HUES6 (cell line): ENCODE measurements at regions not wholly inside any gene's neighbourhood (a gene's known extent, or its start where the extent isn't known, plus 50 kb on each side); places are given as distances from the start of the nearest gene placed in this dataset.

Experiments
- H3K27ac ChIP-seq: 2 replicates; pipeline ENCODE4 v1.7.0; 2013; ENCODE audit warnings: low read depth, mild to moderate bottlenecking, low read length, inconsistent platforms
- H3K27me3 ChIP-seq: 2 replicates; pipeline ENCODE4 v1.6.1; 2013; ENCODE audit warnings: low read length; ENCODE audit not compliant: control insufficient read depth, insufficient read depth
- H3K36me3 ChIP-seq: 2 replicates; pipeline ENCODE4 v1.6.1; 2013; ENCODE audit warnings: low read length; ENCODE audit not compliant: control insufficient read depth, insufficient read depth
- H3K4me1 ChIP-seq: 2 replicates; pipeline ENCODE4 v1.6.1; 2013; ENCODE audit warnings: low read length; ENCODE audit not compliant: control insufficient read depth, insufficient read depth
- H3K4me3 ChIP-seq: 2 replicates; pipeline ENCODE4 v1.5.1; 2013; ENCODE audit warnings: low read depth, low read length
- H3K9ac ChIP-seq: one replicate; pipeline ENCODE4 v1.6.1; 2013; ENCODE audit warnings: mild to moderate bottlenecking, low read length
- H3K9me3 ChIP-seq: 2 replicates; pipeline ENCODE4 v1.6.1; 2013; ENCODE audit warnings: low read depth, low read length; ENCODE audit not compliant: control insufficient read depth, insufficient read depth

DNA sequence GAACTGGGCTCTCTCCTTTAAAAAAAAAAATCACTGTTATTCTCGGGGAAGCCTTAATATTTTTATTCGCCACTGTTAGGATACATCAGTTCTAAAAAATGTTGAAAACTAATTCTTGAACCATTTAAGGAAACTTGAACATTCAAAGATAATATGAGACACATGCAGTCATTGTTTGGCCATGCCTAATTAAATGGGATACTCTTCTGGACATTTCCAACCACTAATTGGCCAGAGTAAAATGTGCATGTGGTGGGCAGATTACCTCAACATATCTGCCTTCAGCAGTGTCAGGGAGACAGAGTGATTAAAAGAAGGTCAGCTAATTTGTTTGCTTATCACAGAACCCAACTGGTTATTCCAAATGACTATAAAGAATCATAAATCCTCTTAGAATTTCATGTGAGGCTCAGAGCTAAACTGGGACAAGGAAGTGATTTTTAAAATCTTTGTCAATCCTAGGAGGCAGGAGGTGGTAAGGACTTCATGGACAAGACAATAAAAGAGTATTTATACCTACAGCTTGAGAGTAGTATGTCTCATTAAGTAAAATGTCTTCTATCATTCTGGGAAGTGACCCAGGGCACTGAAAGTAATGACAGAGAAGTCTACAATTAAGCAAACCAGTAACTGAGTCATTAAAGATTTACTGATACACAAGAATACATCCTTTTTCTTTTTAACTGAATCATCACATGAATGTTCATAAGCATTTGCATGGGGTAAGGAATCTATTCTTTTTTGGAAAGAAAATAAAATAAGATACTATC lies 242.9 kb upstream of the TRPM3 start:
- H3K9ac ChIP-seq, result no peak overlapping the region
- peaks cover 31% of the 10 kb centered on the region for H3K4me1 ChIP-seq
- no peaks in the 10 kb centered on the region for H3K27me3 ChIP-seq
- no peaks in the 10 kb centered on the region for H3K9me3 ChIP-seq
- no peaks in the 10 kb centered on the region for H3K36me3 ChIP-seq
- H3K27ac ChIP-seq, result peak overlapping the region; percentile 41; the same call in 1 of the 2 replicates
- no peak overlapping the region for H3K4me3 ChIP-seq

DNA sequence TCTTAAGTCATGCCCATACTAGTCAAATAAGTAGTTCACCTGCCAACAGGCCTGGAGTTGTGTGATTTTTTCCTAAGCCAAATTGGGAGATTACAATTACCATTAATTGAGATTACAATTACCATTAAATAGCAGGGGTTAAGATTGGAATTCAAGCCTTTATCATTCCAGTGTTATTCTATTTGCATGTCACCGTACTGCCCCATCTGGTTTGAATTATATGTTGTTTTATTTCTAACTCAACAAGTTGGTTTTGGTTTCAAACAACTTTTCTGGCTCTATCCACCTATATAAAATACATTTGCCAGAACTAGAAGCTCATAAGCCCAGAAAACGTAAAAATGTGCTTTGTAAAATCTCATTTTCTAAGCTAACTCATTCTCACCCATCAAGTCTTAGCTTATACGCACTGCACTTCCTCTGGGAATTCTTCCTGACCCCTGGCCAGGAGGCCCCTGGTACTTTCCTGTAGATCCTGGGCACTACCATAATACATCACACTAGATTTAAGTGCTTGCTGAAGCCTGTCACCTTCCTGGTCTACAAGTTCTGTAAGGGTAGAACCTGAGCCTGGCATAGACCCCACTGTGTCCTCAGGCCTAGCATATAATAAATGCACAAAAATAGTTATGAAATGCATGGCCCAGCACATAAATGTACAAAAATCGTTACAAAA lies 242.0 kb upstream of the TRPM3 start:
- H3K36me3 ChIP-seq, result no peaks in the 10 kb centered on the region
- no peak overlapping the region for H3K4me3 ChIP-seq
- no peaks in the 10 kb centered on the region for H3K9me3 ChIP-seq
- H3K9ac ChIP-seq, result no peak overlapping the region
- H3K4me1 ChIP-seq, result peaks cover 31% of the 10 kb centered on the region
- H3K27me3 ChIP-seq, result no peaks in the 10 kb centered on the region
- peak overlapping the region; percentile 41 for H3K27ac ChIP-seq

DNA sequence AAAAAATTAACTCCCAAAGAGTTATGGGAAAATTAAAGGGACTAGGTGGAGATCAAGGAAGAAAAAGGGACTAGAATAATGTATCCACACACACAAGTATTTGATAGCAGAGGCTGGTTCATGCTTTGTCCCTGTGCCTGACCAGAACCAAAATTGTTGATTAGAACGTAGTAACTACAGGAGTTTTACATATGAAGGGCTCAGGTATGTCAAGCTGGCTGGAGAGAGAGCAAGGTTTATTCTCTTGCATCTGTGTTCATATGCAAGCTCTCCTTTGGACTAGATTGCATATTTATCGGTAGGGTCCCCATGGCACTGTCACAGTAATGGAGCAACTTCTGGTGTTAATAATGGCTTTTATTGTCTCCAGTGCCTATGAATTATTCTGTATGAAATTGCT lies 239.9 kb upstream of the TRPM3 start:
- H3K9ac ChIP-seq, result no peak overlapping the region
- peak overlapping the region; percentile 71; the same call in 1 of the 2 replicates for H3K27ac ChIP-seq
- no peak overlapping the region for H3K4me3 ChIP-seq
- no peaks in the 10 kb centered on the region for H3K36me3 ChIP-seq
- H3K4me1 ChIP-seq, result peaks cover 31% of the 10 kb centered on the region
- no peaks in the 10 kb centered on the region for H3K27me3 ChIP-seq
- H3K9me3 ChIP-seq, result no peaks in the 10 kb centered on the region

DNA sequence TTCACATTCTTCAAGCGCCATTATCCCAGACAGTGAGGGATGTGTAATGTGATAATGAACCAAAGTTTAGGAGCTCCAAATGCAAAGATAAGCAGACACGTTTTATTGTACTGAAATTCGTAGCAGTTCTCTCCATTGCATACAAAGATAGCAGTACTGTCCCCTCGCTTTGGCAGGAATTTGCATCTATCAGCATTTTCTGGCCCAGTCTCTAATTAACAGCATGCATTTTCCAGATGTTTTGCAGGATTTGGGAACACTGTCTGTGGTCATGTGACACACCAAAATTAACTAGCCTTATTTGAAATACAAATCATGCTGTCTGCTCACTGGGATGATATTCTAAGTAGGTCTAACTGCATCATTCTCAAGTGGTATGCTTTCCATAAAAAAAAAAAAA lies 235.9 kb upstream of the TRPM3 start:
- no peak overlapping the region for H3K4me3 ChIP-seq
- H3K4me1 ChIP-seq, result peaks cover 14% of the 10 kb centered on the region
- no peak overlapping the region for H3K27ac ChIP-seq
- no peaks in the 10 kb centered on the region for H3K27me3 ChIP-seq
- no peaks in the 10 kb centered on the region for H3K9me3 ChIP-seq
- H3K36me3 ChIP-seq, result no peaks in the 10 kb centered on the region
- H3K9ac ChIP-seq, result no peak overlapping the region

DNA sequence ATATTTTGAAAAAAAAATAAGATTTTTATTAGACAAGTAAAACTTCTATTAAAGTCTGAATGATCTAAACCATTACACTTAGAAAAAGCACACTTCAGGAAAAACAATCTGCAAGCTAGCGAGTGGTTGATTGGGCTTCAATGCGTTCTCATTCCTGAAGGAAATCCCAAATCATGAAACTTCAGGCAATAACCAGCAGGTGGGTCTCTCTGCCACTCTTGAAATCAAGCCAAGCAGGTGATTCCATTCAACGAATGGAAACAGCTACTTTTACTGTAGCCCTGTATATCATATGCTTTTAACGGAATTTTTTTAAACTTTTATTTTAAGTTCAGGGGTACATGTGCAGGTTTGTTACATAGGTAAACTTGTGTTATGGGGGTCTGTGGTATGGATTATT lies 234.5 kb upstream of the TRPM3 start:
- H3K36me3 ChIP-seq, result no peaks in the 10 kb centered on the region
- H3K27ac ChIP-seq, result no peak overlapping the region
- H3K4me3 ChIP-seq, result no peak overlapping the region
- H3K4me1 ChIP-seq, result 0 out of 2 replicates have a peak, but pooled peaks cover 2% of the 10 kb centered on the region
- no peaks in the 10 kb centered on the region for H3K9me3 ChIP-seq
- H3K9ac ChIP-seq, result no peak overlapping the region
- no peaks in the 10 kb centered on the region for H3K27me3 ChIP-seq

DNA sequence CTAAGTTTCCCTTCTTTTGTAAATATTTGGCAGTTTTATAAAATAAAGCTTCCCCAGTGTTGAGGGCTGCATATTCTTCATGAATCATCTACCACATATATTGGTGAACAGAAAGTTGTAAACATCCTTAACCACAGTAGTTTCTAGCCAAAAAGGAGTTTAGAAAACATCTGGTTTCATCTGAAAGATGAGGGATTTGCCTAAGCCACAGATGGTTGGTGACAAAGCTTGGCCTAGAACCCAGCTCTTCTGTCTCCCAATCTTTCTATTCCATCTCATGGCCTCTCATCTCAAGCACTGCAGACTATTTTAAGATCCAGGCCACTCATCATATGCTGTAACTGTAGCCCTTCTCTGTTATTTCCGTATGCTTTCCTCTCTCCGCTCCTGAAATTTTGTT lies 232.3 kb upstream of the TRPM3 start:
- Histone ChIP-seq H3K27me3 (no peaks in the 10 kb centered on the region), H3K36me3 (no peaks in the 10 kb centered on the region), H3K9me3 (no peaks in the 10 kb centered on the region), H3K4me1 (0 out of 2 replicates have a peak, but pooled peaks cover 2% of the 10 kb centered on the region), H3K27ac (no peak overlapping the region), H3K9ac (no peak overlapping the region), H3K4me3 (no peak overlapping the region)

DNA sequence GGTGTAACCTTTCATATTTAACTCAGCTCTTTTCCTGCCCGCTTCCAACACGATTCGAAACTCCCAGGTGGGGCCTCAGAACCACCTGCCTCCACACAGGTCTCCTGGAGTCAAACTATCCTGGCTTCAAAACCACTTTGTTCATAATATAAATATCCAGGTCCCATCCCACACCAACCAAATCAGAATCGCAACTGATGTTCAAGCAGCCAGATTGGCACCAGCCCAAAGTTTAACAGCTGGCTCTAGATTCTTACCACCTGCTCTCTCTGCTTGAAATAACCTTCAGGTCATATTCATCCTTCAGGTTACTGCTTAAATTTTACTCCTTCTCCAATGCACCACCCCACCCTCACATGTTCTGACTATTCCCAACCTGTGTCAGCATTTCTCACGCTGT lies 231.4 kb upstream of the TRPM3 start:
- no peak overlapping the region for H3K4me3 ChIP-seq

DNA sequence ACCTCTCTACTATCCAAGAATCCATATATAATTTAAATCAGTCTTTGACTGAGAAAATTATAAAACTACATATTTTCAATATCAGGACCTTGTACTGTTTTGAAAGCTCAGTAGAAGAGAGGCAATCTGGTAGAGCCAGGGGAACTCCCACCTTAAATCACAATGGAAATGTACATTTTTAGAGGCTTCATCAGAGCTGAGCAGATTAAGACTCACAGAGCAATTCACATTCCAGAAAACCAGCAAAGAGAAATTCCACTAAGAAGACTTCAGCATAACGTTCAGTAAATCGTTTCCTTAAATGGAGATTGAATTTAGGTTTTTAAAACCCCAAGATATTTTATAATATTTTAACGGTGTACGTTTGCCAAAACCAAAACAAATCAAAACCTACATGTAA lies 227.8 kb upstream of the TRPM3 start:
- Histone ChIP-seq H3K9me3 (no peaks in the 10 kb centered on the region), H3K27ac (no peak overlapping the region), H3K4me3 (no peak overlapping the region), H3K9ac (no peak overlapping the region), H3K36me3 (no peaks in the 10 kb centered on the region), H3K27me3 (no peaks in the 10 kb centered on the region), H3K4me1 (no peaks in the 10 kb centered on the region)

More for the DNA sequence above, 231.4 kb upstream of the TRPM3 start:
- Histone ChIP-seq H3K27ac (no peak overlapping the region), H3K27me3 (no peaks in the 10 kb centered on the region), H3K36me3 (no peaks in the 10 kb centered on the region), H3K4me1 (0 out of 2 replicates have a peak, but pooled peaks cover 2% of the 10 kb centered on the region), H3K9ac (no peak overlapping the region), H3K9me3 (no peaks in the 10 kb centered on the region)

DNA sequence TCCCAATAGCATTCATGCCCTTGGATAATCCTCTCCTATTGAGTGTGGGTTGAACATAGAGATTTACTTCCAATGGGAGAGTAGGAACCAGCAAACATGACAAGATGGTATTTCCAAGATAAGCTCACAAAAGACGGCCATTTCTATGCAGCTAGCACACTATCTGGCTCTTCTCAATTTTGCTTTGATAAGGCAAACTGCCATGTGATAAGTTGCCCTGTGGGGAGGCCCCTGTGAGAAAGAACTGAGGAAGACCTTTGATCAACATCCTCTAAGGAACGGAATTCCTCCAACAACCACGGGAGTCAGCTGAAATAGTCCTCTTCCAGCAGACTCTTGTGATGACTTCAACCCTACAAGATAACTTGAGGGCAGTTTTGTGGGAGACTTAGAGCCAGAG lies 211.9 kb upstream of the TRPM3 start:
- Histone ChIP-seq H3K27me3 (no peaks in the 10 kb centered on the region), H3K27ac (no peak overlapping the region), H3K9ac (no peak overlapping the region), H3K9me3 (no peaks in the 10 kb centered on the region), H3K36me3 (no peaks in the 10 kb centered on the region), H3K4me3 (no peak overlapping the region), H3K4me1 (peaks cover 9% of the 10 kb centered on the region)

DNA sequence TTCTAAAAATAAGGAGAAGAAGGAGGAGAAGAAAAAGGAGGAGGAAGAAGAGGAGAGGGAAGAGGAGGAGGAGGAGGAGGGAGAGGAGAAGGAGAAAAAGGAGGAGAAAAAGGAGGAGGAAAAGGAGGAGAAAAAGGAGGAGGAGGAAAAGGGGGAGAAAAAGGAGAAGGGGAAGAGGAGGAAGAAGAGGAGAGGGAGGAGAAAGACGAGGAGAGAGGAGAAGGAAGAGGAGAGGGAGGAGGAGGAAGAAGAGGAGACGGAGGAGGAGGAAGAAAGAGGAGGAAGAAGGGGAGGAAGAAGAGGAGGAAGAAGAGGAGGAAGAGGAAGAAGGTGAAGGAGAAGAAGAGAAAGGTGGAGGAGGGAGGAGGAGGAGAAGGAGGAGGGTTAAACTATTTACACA lies 210.2 kb upstream of the TRPM3 start:
- Histone ChIP-seq H3K4me1 (peaks cover 9% of the 10 kb centered on the region), H3K9me3 (no peaks in the 10 kb centered on the region), H3K27me3 (no peaks in the 10 kb centered on the region; the same call in 1 of the 2 replicates), H3K4me3 (no peak overlapping the region), H3K9ac (no peak overlapping the region), H3K27ac (no peak overlapping the region), H3K36me3 (no peaks in the 10 kb centered on the region)

DNA sequence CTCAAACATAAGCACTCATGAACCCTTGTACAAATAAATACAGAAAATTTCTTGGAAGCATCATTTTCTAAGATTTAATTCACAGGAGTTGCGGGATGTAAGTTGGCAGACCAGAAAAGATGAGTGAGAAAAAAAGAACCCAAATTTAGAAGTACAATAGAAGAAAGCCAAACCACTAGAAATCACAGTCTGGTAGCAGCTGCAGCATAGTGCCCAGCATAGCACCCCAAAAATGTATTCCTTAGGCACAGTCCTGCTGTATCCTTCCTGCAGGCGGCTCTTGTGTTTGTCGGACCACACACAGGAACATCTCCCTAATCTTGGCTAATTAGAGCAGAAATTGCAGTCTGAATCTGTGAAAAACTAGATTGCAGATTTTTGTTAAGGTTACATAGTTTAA lies 208.5 kb upstream of the TRPM3 start:
- no peaks in the 10 kb centered on the region for H3K36me3 ChIP-seq

More for the DNA sequence above, 208.5 kb upstream of the TRPM3 start:
- no peak overlapping the region for H3K9ac ChIP-seq
- H3K4me1 ChIP-seq, result peaks cover 9% of the 10 kb centered on the region
- H3K9me3 ChIP-seq, result no peaks in the 10 kb centered on the region
- H3K27ac ChIP-seq, result no peak overlapping the region
- H3K27me3 ChIP-seq, result no peaks in the 10 kb centered on the region; the same call in 1 of the 2 replicates
- H3K4me3 ChIP-seq, result no peak overlapping the region
